ENCODE measurements at regions not wholly inside any gene's neighbourhood (a gene's known extent, or its start where the extent isn't known, plus 50 kb on each side); places are given as distances from the start of the nearest gene placed in this dataset.
"Not testable (repeated sequence)": the region's sequence is repeated elsewhere in the genome, so short reads cannot be mapped to it uniquely, and the experiment has no call there.

GRCh38 chrX:36804066-36804465, 204.1 kb upstream of the FAM47C start:
- no peaks in the 10 kb centered on the region for H3K36me3 Mint-ChIP-seq
- no peaks in the 10 kb centered on the region for H3K9me3 Mint-ChIP-seq
- H3K27ac Mint-ChIP-seq = no peak overlapping the region
- DNase-seq (ENCODE audit: low spot score) (no peak), ATAC-seq (no peak)
- H3K4me1 Mint-ChIP-seq (ENCODE audit: low read depth in 2 of 2) = no peaks in the 10 kb centered on the region
- H3K4me3 Mint-ChIP-seq = no peak overlapping the region
- H3K27me3 Mint-ChIP-seq = peaks cover 0 to 3% of the 10 kb centered on the region in 2 donors

- no peak overlapping the region for H3K27ac Mint-ChIP-seq
- ATAC-seq (no peak), DNase-seq (ENCODE audit: low spot score) (no peak)
- H3K9me3 Mint-ChIP-seq = no peaks in the 10 kb centered on the region
- H3K4me3 Mint-ChIP-seq = no peak overlapping the region
- no peaks in the 10 kb centered on the region for H3K4me1 Mint-ChIP-seq (ENCODE audit: low read depth in 2 of 2)
- no peaks in the 10 kb centered on the region for H3K36me3 Mint-ChIP-seq
- H3K27me3 Mint-ChIP-seq = no peaks in the 10 kb centered on the region
Measured at GRCh38 chrX:36844857-36845256, 163.3 kb upstream of the FAM47C start.

GRCh38 chrX:36847496-36847895, 160.7 kb upstream of the FAM47C start:
- no peak for ATAC-seq
- no peaks in the 10 kb centered on the region for H3K4me1 Mint-ChIP-seq (ENCODE audit: low read depth in 2 of 2)
- H3K27me3 Mint-ChIP-seq = peaks cover 0 to 2% of the 10 kb centered on the region in 2 donors
- DNase-seq (ENCODE audit: low spot score) = no peak
- H3K9me3 Mint-ChIP-seq = peaks cover 3% of the 10 kb centered on the region
- no peaks in the 10 kb centered on the region for H3K36me3 Mint-ChIP-seq
- no peak overlapping the region for H3K27ac Mint-ChIP-seq
- H3K4me3 Mint-ChIP-seq = no peak overlapping the region

- Mint-ChIP-seq H3K4me1 (ENCODE audit: low read depth in 2 of 2) (no peaks in the 10 kb centered on the region), H3K36me3 (no peaks in the 10 kb centered on the region), H3K27me3 (peaks cover 0 to 2% of the 10 kb centered on the region in 2 donors), H3K9me3 (peaks cover 3% of the 10 kb centered on the region), H3K4me3 (no peak overlapping the region), H3K27ac (no peak overlapping the region)
- DNase-seq (ENCODE audit: low spot score) (no peak), ATAC-seq (no peak)
Measured at GRCh38 chrX:36849407-36849806, 158.8 kb upstream of the FAM47C start.

- DNase-seq (ENCODE audit: low spot score) (no peak), ATAC-seq (no peak)
- no peak overlapping the region for H3K27ac Mint-ChIP-seq
- no peaks in the 10 kb centered on the region for H3K36me3 Mint-ChIP-seq
- H3K4me1 Mint-ChIP-seq (ENCODE audit: low read depth in 2 of 2) = no peaks in the 10 kb centered on the region
- peaks cover 0 to 11% of the 10 kb centered on the region in 2 donors for H3K27me3 Mint-ChIP-seq
- H3K9me3 Mint-ChIP-seq = peaks cover 3% of the 10 kb centered on the region
- no peak overlapping the region for H3K4me3 Mint-ChIP-seq
Measured at GRCh38 chrX:36856849-36857248, 151.3 kb upstream of the FAM47C start.

GRCh38 chrX:36859231-36859630, 148.9 kb upstream of the FAM47C start:
- Mint-ChIP-seq H3K4me3 (no peak overlapping the region), H3K27ac (no peak overlapping the region), H3K4me1 (ENCODE audit: low read depth in 2 of 2) (no peaks in the 10 kb centered on the region), H3K9me3 (peaks cover 3% of the 10 kb centered on the region), H3K36me3 (no peaks in the 10 kb centered on the region), H3K27me3 (peaks cover 0 to 11% of the 10 kb centered on the region in 2 donors)
- DNase-seq (ENCODE audit: low spot score) (no peak), ATAC-seq (no peak)

GRCh38 chrX:36861601-36862000, 146.6 kb upstream of the FAM47C start:
- ATAC-seq (no peak), DNase-seq (ENCODE audit: low spot score) (no peak)
- Mint-ChIP-seq H3K36me3 (no peaks in the 10 kb centered on the region), H3K4me3 (no peak overlapping the region), H3K27me3 (peaks cover 0 to 11% of the 10 kb centered on the region in 2 donors), H3K27ac (no peak overlapping the region), H3K9me3 (peaks cover 3% of the 10 kb centered on the region), H3K4me1 (ENCODE audit: low read depth in 2 of 2) (no peaks in the 10 kb centered on the region)

GRCh38 chrX:36867143-36867542, 141.0 kb upstream of the FAM47C start:
- Mint-ChIP-seq H3K27ac (no peak overlapping the region), H3K27me3 (peaks cover 0 to 8% of the 10 kb centered on the region in 2 donors), H3K4me1 (ENCODE audit: low read depth in 2 of 2) (no peaks in the 10 kb centered on the region), H3K9me3 (no peaks in the 10 kb centered on the region), H3K36me3 (no peaks in the 10 kb centered on the region), H3K4me3 (no peak overlapping the region)
- DNase-seq (ENCODE audit: low spot score) (no peak), ATAC-seq (no peak)

GRCh38 chrX:36868592-36868991, 139.6 kb upstream of the FAM47C start:
- no peaks in the 10 kb centered on the region for H3K4me1 Mint-ChIP-seq (ENCODE audit: low read depth in 2 of 2)
- no peak for DNase-seq (ENCODE audit: low spot score)
- peaks cover 0 to 8% of the 10 kb centered on the region in 2 donors for H3K27me3 Mint-ChIP-seq
- H3K27ac Mint-ChIP-seq = no peak overlapping the region
- no peak for ATAC-seq
- no peaks in the 10 kb centered on the region for H3K9me3 Mint-ChIP-seq
- no peaks in the 10 kb centered on the region for H3K36me3 Mint-ChIP-seq
- H3K4me3 Mint-ChIP-seq = no peak overlapping the region

- no peaks in the 10 kb centered on the region for H3K4me1 Mint-ChIP-seq (ENCODE audit: low read depth in 2 of 2)
- H3K27me3 Mint-ChIP-seq = peaks cover 0 to 8% of the 10 kb centered on the region in 2 donors
- no peak overlapping the region for H3K4me3 Mint-ChIP-seq
- no peak overlapping the region for H3K27ac Mint-ChIP-seq
- DNase-seq (ENCODE audit: low spot score) (no peak), ATAC-seq (no peak)
- no peaks in the 10 kb centered on the region for H3K36me3 Mint-ChIP-seq
- no peaks in the 10 kb centered on the region for H3K9me3 Mint-ChIP-seq
Measured at GRCh38 chrX:36869457-36869856, 138.7 kb upstream of the FAM47C start.

- DNase-seq (ENCODE audit: low spot score) (no peak), ATAC-seq (no peak)
- Mint-ChIP-seq H3K9me3 (no peaks in the 10 kb centered on the region), H3K27ac (no peak overlapping the region), H3K27me3 (no peaks in the 10 kb centered on the region), H3K4me1 (ENCODE audit: low read depth in 2 of 2) (no peaks in the 10 kb centered on the region), H3K36me3 (no peaks in the 10 kb centered on the region), H3K4me3 (no peak overlapping the region)
Measured at GRCh38 chrX:36897690-36898089, 110.5 kb upstream of the FAM47C start.

- Mint-ChIP-seq H3K4me1 (ENCODE audit: low read depth in 2 of 2) (no peaks in the 10 kb centered on the region), H3K36me3 (no peaks in the 10 kb centered on the region), H3K9me3 (no peaks in the 10 kb centered on the region), H3K27me3 (no peaks in the 10 kb centered on the region), H3K27ac (no peak overlapping the region), H3K4me3 (no peak overlapping the region)
- no peak for ATAC-seq
- no peak for DNase-seq (ENCODE audit: low spot score)
Measured at GRCh38 chrX:36898301-36898700, 109.9 kb upstream of the FAM47C start.

- H3K27me3 Mint-ChIP-seq; H3K27ac Mint-ChIP-seq; DNase-seq (ENCODE audit: low spot score); H3K4me1 Mint-ChIP-seq (ENCODE audit: low read depth in 2 of 2); H3K36me3 Mint-ChIP-seq; ATAC-seq; H3K9me3 Mint-ChIP-seq; H3K4me3 Mint-ChIP-seq: not testable (repeated sequence)
Measured at GRCh38 chrX:36904561-36904960, 103.6 kb upstream of the FAM47C start.

GRCh38 chrX:36908801-36909675, 99.1 kb upstream of the FAM47C start:
- Mint-ChIP-seq H3K27me3 (peaks cover 0 to 2% of the 10 kb centered on the region in 2 donors), H3K4me1 (ENCODE audit: low read depth in 2 of 2) (no peaks in the 10 kb centered on the region), H3K27ac (no peak overlapping the region), H3K36me3 (no peaks in the 10 kb centered on the region), H3K4me3 (no peak overlapping the region), H3K9me3 (no peaks in the 10 kb centered on the region)
- no peak for ATAC-seq
- no peak for DNase-seq (ENCODE audit: low spot score)

- DNase-seq (ENCODE audit: low spot score) (no peak), ATAC-seq (no peak)
- no peak overlapping the region for H3K4me3 Mint-ChIP-seq
- no peaks in the 10 kb centered on the region for H3K36me3 Mint-ChIP-seq
- H3K27me3 Mint-ChIP-seq = peaks cover 0 to 2% of the 10 kb centered on the region in 2 donors
- no peaks in the 10 kb centered on the region for H3K4me1 Mint-ChIP-seq (ENCODE audit: low read depth in 2 of 2)
- no peaks in the 10 kb centered on the region for H3K9me3 Mint-ChIP-seq
- H3K27ac Mint-ChIP-seq = no peak overlapping the region
Measured at GRCh38 chrX:36909676-36910030, 98.5 kb upstream of the FAM47C start.

Measured in natural killer cell treated with Interleukin-12 subunit alpha and Interleukin-12 subunit beta and Interleukin-15 and Interleukin-18, amount 100 ng/mL, for 72 hours (primary cell).